ENCODE measurements at regions not wholly inside any gene's neighbourhood (a gene's known extent, or its start where the extent isn't known, plus 50 kb on each side); places are given as distances from the start of the nearest gene placed in this dataset.

DNA sequence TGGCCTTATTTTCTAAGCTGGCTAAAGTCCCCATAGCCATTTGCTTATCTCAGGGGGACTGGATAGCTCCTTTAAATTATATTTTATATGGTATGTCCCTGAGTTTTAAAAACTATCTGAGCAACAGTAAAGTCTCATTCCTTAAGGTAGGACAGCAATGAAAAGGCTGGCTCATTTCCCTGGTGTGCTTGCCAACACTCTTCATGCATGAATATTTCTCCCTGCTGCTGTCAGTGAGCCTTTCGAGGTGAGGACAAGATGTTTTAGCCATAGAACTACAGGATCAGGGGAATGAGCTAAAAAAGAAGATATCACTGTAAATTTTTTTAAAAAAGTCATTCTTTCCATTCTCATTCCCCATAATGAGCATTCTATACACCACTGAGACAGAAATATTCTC, 427.3 kb upstream of the FAM241A start:
- H3K36me3 ChIP-seq (ENCODE audit: control insufficient read depth, insufficient read depth, low read length), result no peaks in the 10 kb centered on the region
- H3K27me3 Mint-ChIP-seq (ENCODE audit: insufficient read depth, unreplicated experiment), result peaks cover 2% of the 10 kb centered on the region
- ChIA-PET POLR2A (no interaction called here), CTCF (no interaction called here)
- H3K27ac Mint-ChIP-seq (ENCODE audit: unreplicated experiment), result no peak overlapping the region
- H3K4me1 ChIP-seq, result no peaks in the 10 kb centered on the region
- BruUV-seq (replicated peaks), result no TSS peak
- no peaks in the 10 kb centered on the region for H3K36me3 Mint-ChIP-seq (ENCODE audit: insufficient read depth, unreplicated experiment)
- no peak overlapping the region for H3K4me3 Mint-ChIP-seq (ENCODE audit: unreplicated experiment)
- no peaks in the 10 kb centered on the region for H3K9me3 Mint-ChIP-seq (ENCODE audit: unreplicated experiment)
- H3K4me1 Mint-ChIP-seq (ENCODE audit: low read depth, unreplicated experiment), result no peaks in the 10 kb centered on the region
- no peak overlapping the region for H3K4me3 ChIP-seq (ENCODE audit: low read depth, low read length)
- H3K27me3 ChIP-seq (replicated peaks; ENCODE audit: control insufficient read depth, insufficient read depth, low read length), result no peaks in the 10 kb centered on the region
- no peaks in the 10 kb centered on the region for H3K9me3 ChIP-seq
- DNase-seq, result no peak
- TF ChIP-seq, protein P1, sequence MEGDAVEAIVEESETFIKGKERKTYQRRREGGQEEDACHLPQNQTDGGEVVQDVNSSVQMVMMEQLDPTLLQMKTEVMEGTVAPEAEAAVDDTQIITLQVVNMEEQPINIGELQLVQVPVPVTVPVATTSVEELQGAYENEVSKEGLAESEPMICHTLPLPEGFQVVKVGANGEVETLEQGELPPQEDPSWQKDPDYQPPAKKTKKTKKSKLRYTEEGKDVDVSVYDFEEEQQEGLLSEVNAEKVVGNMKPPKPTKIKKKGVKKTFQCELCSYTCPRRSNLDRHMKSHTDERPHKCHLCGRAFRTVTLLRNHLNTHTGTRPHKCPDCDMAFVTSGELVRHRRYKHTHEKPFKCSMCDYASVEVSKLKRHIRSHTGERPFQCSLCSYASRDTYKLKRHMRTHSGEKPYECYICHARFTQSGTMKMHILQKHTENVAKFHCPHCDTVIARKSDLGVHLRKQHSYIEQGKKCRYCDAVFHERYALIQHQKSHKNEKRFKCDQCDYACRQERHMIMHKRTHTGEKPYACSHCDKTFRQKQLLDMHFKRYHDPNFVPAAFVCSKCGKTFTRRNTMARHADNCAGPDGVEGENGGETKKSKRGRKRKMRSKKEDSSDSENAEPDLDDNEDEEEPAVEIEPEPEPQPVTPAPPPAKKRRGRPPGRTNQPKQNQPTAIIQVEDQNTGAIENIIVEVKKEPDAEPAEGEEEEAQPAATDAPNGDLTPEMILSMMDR (IDR thresholded peaks at IDR 0.05; ENCODE audit: insufficient read depth in 1 of 2, low read depth in 1 of 2, low read length in 1 of 2, severe bottlenecking in 1 of 2, unreplicated experiment in 1 of 2), result no peak
- intact Hi-C loops (cut with micrococcal nuclease; ENCODE audit: unreplicated experiment), result no loop called here

DNA sequence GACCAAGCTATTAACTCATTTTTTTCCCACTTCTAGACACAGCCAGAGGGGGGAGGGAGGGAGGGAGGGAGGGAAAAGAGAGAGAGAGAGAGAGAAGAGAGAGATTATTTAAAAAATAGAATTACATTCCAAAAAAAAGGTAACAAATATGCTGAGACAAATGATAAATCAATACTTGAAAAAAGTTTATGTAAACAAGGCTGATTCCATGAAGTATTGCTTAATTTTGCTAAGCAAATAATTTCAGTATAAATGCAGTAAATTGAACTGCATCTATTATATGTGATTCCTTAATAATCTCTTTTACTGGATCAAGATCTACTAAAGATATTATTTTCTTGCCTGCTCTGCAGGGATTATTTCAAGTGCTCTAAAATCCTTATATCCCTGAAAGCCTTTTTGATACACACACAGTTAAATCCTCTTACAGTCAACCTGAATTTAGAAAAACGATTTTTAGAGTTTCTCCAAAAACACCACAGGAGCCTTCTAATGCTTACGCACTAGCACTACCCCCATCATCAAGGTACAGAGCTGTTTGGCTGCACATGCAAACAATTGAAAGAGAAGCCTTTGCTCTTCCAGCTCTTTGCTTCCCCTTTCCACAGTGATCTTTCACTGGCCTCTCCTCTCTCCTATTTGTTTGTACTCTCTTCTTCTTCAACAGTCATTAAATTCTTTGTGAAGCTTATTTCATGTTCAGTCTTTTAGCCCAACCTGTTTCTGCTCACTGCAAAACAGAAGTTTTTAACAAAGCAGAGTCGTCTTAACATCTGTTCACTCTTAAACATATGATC, 426.3 kb upstream of the FAM241A start:
- Histone ChIP-seq H3K4me1 (no peaks in the 10 kb centered on the region), H3K36me3 (ENCODE audit: control insufficient read depth, insufficient read depth, low read length) (no peaks in the 10 kb centered on the region), H3K27me3 (replicated peaks; ENCODE audit: control insufficient read depth, insufficient read depth, low read length) (no peaks in the 10 kb centered on the region), H3K9me3 (no peaks in the 10 kb centered on the region), H3K4me3 (ENCODE audit: low read depth, low read length) (no peak overlapping the region)
- Mint-ChIP-seq H3K4me1 (ENCODE audit: low read depth, unreplicated experiment) (no peaks in the 10 kb centered on the region), H3K36me3 (ENCODE audit: insufficient read depth, unreplicated experiment) (no peaks in the 10 kb centered on the region), H3K9me3 (ENCODE audit: unreplicated experiment) (no peaks in the 10 kb centered on the region), H3K27ac (ENCODE audit: unreplicated experiment) (no peak overlapping the region), H3K27me3 (ENCODE audit: insufficient read depth, unreplicated experiment) (peaks cover 4% of the 10 kb centered on the region), H3K4me3 (ENCODE audit: unreplicated experiment) (no peak overlapping the region)
- CTCF ChIA-PET, result no interaction called here
- POLR2A ChIA-PET, result no interaction called here
- no peak for DNase-seq
- TF ChIP-seq, protein P1 (IDR thresholded peaks at IDR 0.05; ENCODE audit: insufficient read depth in 1 of 2, low read depth in 1 of 2, low read length in 1 of 2, severe bottlenecking in 1 of 2, unreplicated experiment in 1 of 2), result no peak
- intact Hi-C loops (cut with micrococcal nuclease; ENCODE audit: unreplicated experiment), result no loop called here
- no TSS peak for BruUV-seq (replicated peaks)

DNA sequence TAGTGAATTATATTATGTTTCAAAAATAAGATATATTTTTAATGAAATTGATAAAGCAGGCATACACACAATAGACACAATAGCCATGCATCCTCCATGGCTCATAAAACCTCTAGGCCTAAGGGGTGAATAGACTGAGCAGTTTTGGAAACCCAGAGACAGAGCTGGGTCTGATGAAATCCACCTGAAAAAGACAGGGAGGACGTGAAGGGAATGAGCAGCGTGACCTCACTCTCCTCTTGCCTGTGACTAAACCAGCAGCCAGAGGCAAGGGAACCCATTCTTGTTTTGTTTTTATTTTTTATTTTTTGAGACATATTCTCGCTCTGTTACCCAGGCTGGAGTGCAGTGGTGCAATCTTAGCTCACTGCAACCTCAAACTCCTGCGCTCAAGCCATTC, 424.4 kb upstream of the FAM241A start:
- Mint-ChIP-seq H3K4me1 (ENCODE audit: low read depth, unreplicated experiment) (no peaks in the 10 kb centered on the region), H3K36me3 (ENCODE audit: insufficient read depth, unreplicated experiment) (no peaks in the 10 kb centered on the region), H3K9me3 (ENCODE audit: unreplicated experiment) (no peaks in the 10 kb centered on the region), H3K4me3 (ENCODE audit: unreplicated experiment) (no peak overlapping the region), H3K27me3 (ENCODE audit: insufficient read depth, unreplicated experiment) (peaks cover 4% of the 10 kb centered on the region), H3K27ac (ENCODE audit: unreplicated experiment) (no peak overlapping the region)
- H3K27me3 ChIP-seq (replicated peaks; ENCODE audit: control insufficient read depth, insufficient read depth, low read length), result no peaks in the 10 kb centered on the region
- no peaks in the 10 kb centered on the region for H3K4me1 ChIP-seq
- CTCF ChIA-PET, result no interaction called here
- no peaks in the 10 kb centered on the region for H3K36me3 ChIP-seq (ENCODE audit: control insufficient read depth, insufficient read depth, low read length)
- no peak for DNase-seq
- H3K9me3 ChIP-seq, result no peaks in the 10 kb centered on the region
- TF ChIP-seq, protein P1 (IDR thresholded peaks at IDR 0.05; ENCODE audit: insufficient read depth in 1 of 2, low read depth in 1 of 2, low read length in 1 of 2, severe bottlenecking in 1 of 2, unreplicated experiment in 1 of 2), result no peak
- intact Hi-C loops (cut with micrococcal nuclease; ENCODE audit: unreplicated experiment), result no loop called here
- H3K4me3 ChIP-seq (ENCODE audit: low read depth, low read length), result no peak overlapping the region
- POLR2A ChIA-PET, result no interaction called here
- no TSS peak for BruUV-seq (replicated peaks)
